A172 (cell line): ENCODE measurements at regions not wholly inside any gene's neighbourhood (a gene's known extent, or its start where the extent isn't known, plus 50 kb on each side); places are given as distances from the start of the nearest gene placed in this dataset.

Source experiments
- DNase-seq: peaks from one replicate; pipeline ENCODE4 v3.0.0-alpha.2; 2015; ENCODE audit warnings: low spot score

DNA sequence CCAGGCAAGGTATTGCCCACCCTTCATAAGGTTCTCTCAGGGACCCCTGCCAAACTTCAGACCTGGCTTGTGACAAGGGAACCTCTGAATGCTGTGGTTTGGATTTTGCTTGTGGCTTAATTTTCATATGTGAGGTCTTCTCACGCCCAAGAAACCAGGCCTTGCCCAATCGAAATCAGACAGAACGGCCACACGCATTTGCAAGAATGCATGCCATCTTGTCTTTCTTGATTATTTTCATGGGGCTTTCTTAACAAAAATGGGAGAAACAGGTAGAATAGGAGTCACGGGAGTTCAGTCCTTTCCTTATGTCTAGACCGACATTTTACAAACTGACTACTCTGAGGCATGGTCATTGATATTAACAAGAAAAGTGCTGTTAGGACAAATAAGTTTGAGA lies 170.2 kb upstream of the PAPPA start:
- DNase-seq, result no peak

GRCh38 chr9:115985657-115986056 lies 167.9 kb upstream of the PAPPA start:
- DNase-seq, result no peak

- no peak for DNase-seq
These were observed 167.1 kb upstream of the PAPPA start for GRCh38 chr9:115986508-115986907.

DNA sequence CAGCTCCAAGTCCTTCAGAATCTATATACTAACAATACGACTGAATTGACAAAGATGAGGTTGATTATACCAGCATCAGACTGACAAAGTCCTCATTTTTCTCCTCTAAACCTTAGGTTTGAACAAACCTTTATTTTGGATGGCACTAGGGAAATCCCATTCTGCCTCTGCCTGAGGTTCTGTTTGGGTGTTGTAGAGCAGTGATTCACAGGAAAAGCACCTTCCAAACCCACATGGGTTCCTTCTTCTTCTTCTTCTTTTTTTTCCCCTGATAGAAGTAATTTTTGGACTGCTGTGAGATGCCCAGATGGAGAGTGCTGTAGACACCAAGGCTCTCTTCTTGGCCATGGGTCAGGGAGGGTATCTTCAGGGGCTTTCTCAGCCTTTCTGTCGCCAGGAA lies 164.9 kb upstream of the PAPPA start:
- DNase-seq, result no peak

DNA sequence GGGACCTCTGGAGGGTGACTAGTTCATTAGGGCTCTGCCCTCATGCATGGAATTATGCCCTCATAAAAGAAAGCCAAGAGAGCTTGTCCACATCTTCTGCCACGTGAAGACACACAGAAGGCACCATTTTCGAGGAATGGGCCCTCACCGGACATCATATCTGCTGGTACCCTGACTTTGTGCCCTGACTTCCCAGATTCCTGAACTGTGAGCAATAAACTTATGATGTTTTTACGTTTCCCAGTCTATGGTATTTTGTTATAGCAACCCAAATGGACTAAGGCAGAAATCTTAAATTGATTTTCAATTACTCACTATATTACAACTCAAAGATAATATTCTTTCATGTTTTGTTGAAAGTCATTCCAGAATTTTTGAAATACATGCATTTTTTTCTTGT lies 163.8 kb upstream of the PAPPA start:
- no peak for DNase-seq

GRCh38 chr9:115992834-115993233 lies 160.8 kb upstream of the PAPPA start:
- peak; percentile 55 for DNase-seq

DNA sequence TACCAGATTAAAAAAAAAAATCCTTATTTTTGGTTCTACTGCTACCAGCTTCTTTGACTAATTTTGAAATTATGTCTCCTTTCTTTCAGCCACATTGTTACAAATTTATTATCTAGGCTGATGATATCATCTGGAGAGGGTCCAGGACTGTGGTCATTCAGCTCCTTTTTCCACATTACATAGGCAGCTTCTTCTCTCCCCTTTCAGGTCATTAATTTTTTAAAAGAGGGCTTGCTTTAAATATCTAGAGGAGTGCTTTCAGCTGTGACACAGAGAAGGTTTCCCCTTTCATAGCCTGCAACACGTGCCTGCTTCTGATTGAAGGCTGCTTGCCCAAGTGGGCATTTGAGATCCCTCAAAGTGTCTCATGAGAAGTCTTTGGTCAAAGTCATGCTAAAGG lies 155.7 kb upstream of the PAPPA start:
- DNase-seq, result peak; percentile 81

DNA sequence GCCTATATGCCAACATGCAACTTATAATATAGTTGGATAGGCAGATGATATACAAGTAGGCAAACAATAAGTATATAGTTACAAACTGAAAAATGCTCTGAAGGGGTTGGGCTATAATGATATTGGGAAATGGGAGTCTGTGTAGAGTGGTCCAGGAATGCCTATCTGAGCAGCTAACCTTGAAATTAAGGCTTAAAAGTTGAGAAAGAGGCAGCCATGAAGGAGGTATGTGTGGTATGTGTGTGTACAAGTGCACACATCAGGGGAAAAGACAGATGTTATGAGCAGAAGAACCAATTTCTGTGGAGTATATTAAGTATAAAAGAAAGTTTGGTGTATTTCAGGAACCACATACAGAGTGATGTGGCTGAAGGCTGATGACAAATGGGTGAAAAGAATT lies 154.9 kb upstream of the PAPPA start:
- no peak for DNase-seq

GRCh38 chr9:115999498-115999897 lies 154.1 kb upstream of the PAPPA start:
- peak; percentile 81 for DNase-seq

GRCh38 chr9:116000748-116001329 lies 152.8 kb upstream of the PAPPA start:
- peak; percentile 61 for DNase-seq

GRCh38 chr9:116002181-116002580 lies 151.4 kb upstream of the PAPPA start:
- DNase-seq, result no peak

GRCh38 chr9:116002624-116003023 lies 151.0 kb upstream of the PAPPA start:
- peak; percentile 82 for DNase-seq

DNA sequence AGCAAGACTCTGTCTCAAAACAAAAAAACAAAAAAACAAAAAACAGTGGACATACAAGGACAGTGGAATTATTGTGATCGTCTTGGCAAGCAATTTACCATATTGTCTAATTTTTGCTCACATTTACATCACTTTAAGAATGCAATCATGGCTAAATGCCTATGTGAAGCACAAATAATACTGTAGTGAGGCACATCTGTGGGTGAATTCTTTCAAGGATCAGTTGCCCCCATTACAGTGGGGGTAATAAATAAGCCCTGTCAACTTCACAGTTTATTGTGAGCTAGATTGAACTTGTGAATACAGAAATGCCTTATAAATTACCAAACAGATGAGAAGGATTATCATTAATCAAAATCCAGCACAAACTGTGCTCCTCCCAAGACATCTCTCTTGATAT lies 150.2 kb upstream of the PAPPA start:
- DNase-seq, result no peak

DNA sequence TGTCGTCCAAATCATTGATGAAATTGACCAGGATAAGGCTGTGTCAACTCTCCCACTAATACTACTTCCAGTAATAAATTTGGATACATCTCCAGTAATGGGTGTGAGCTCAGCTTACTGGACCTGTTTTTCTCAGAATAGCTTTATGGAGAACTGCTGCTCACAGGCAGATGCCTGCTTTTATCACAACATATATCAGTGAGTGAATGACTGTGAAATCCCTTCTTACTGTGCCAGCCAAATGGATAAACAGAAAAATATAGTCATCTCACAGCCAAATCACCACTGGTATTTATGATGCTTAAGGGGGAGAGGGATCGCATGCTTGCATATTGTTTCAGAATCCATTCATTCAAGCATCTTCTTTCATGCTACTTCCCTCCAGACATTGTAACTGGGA lies 148.4 kb upstream of the PAPPA start:
- no peak for DNase-seq

- no peak for DNase-seq
These were observed 145.8 kb upstream of the PAPPA start for GRCh38 chr9:116007824-116008223.

- DNase-seq, result peak; percentile 90
These were observed 145.3 kb upstream of the PAPPA start for GRCh38 chr9:116008278-116008677.

DNA sequence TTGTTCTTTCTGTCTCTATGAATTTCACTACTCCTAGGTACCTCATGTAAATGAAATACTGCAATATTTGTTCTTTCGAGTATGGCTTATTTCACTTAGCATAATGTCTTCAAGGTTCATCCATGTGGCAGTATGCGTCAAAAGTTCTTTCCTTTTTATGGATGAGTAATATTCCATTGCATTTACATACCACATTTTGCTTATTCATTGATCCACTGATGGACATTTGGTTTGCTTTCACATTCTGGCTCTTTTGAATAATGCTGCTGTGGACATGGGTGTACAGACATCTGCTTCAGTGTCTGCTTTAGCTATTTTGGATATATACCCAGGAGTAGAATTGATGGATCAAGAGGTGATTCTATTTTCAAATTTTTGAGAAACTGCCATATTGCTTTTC lies 144.2 kb upstream of the PAPPA start:
- no peak for DNase-seq

DNA sequence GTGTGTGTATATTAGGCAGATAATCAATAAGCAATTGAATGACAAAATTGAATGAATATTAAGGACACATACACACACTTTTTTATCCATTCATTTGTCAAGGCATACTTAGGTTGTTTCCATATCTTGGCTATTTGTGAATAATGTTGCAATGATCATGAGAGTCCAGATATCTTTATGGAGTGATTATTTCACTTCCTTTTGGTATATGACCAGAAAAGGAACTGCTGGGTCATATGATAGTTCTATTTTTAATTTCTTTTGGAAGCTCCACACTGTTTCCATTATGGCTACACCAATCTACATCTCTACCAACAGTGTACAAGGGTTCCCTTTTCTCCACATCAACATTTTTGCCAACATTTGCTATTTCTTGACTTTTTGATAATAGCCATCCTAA lies 137.7 kb upstream of the PAPPA start:
- no peak for DNase-seq

DNA sequence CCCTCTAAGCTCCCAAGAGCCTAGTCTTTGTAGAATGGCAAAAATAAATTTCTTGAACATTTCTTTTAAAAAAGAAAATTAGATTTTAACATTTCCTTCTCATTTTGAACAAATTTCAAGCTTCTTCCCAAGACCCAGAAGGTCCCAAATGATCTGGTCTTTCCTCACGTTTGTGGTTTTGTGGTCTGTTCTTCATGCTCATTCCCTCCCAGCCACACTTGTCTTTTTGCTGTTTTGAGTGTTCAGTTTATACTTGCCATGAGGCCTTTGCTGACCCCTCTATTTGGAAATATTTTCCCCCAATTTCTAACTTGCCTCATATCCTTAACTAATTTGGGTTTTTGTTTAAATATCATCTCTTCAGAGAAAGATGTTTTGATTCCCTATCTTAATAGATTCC lies 133.4 kb upstream of the PAPPA start:
- no peak for DNase-seq

DNA sequence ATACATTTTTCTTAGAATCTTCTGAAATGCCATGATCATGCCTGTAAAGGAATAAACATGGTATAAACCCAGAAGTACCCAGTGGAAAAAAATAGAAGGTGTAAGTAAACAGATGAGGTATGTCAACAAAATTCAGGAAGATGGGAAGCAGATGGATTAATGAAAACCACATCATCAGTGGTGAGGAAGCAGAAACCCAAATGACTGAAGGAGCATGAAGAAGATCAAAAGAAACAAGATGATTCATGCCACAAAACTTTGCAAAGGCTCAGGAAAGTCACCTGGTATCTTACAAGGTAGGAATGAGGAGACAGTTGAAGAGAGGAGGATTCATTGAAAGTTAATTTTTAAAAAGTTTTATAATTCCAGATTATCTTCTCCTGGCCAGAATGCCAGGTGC lies 132.8 kb upstream of the PAPPA start:
- DNase-seq, result peak; percentile 49

DNA sequence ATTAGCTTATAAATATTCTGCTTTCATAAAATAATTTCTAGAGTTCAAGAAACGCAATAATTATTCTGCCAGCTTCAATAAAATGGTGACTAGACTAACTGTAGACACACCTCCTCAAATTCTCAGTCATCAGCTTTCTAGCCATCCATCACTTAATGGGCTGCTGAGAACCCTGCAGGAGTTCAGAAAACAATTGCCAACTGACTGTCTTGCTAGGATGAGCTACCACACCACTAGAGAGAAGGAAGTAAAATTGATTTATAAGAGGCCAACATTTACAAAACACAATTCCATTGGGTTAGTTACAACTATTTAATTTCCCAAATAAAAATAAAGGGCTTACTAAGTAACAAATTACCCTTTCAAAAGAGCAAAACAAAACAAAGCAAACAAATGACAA lies 126.5 kb upstream of the PAPPA start:
- DNase-seq, result peak; percentile 79

GRCh38 chr9:116027511-116027910 lies 126.1 kb upstream of the PAPPA start:
- peak; percentile 77 for DNase-seq

- no peak for DNase-seq
These were observed 125.6 kb upstream of the PAPPA start for GRCh38 chr9:116027951-116028350.

- no peak for DNase-seq
These were observed 123.1 kb upstream of the PAPPA start for GRCh38 chr9:116030517-116030916.
